MM.1S (cell line): ENCODE measurements at regions not wholly inside any gene's neighbourhood (a gene's known extent, or its start where the extent isn't known, plus 50 kb on each side); places are given as distances from the start of the nearest gene placed in this dataset.

Experiments used
- DNase-seq: peaks from one replicate; pipeline ENCODE4 v3.0.0-alpha.2; 2015
- H2AFZ ChIP-seq: fragments of 300-600 bp; sonication (generic); 2 replicates; pipeline ENCODE4 v1.6.0; 2016; ENCODE audit warnings: antibody characterized with exemption, low read length
- H3F3A ChIP-seq: fragments of 300-600 bp; sonication (generic); 2 replicates; pipeline ENCODE4 v1.6.1; 2016; ENCODE audit warnings: mild to moderate bottlenecking, antibody characterized with exemption, low read length, moderate library complexity, mixed read lengths; ENCODE audit not compliant: insufficient read depth
- H3K27ac ChIP-seq: fragments of 300-600 bp; sonication (generic); 2 replicates; pipeline ENCODE4 v1.5.1; 2016; ENCODE audit warnings: mild to moderate bottlenecking, low read length
- H3K27me3 ChIP-seq: fragments of 300-600 bp; sonication (generic); replicated peaks from 2 replicates; pipeline ENCODE4 v1.6.0; 2016; ENCODE audit warnings: low read length; ENCODE audit not compliant: insufficient read depth
- H3K36me3 ChIP-seq: fragments of 300-600 bp; sonication (generic); replicated peaks from 2 replicates; pipeline ENCODE4 v1.6.1; 2016; ENCODE audit warnings: mild to moderate bottlenecking, low read length, mixed read lengths; ENCODE audit not compliant: insufficient read depth
- H3K4me1 ChIP-seq: fragments of 300-600 bp; sonication (generic); 2 replicates; pipeline ENCODE4 v1.6.1; 2016; ENCODE audit warnings: low read length, mixed read lengths
- H3K4me2 ChIP-seq: fragments of 300-600 bp; sonication (generic); 2 replicates; pipeline ENCODE4 v1.6.0; 2016; ENCODE audit warnings: low read depth, low read length
- H3K4me3 ChIP-seq: fragments of 300-600 bp; sonication (generic); 2 replicates; pipeline ENCODE4 v1.5.1; 2016; ENCODE audit warnings: low read length, mixed read lengths
- H3K79me2 ChIP-seq: fragments of 300-600 bp; sonication (generic); 2 replicates; pipeline ENCODE4 v1.6.1; 2016; ENCODE audit warnings: mixed run types, low read length, mixed read lengths
- H3K9ac ChIP-seq: fragments of 300-600 bp; sonication (generic); 2 replicates; pipeline ENCODE4 v1.6.1; 2016; ENCODE audit warnings: low read length, mixed read lengths
- H3K9me2 ChIP-seq: fragments of 300-600 bp; sonication (generic); replicated peaks from 2 replicates; pipeline ENCODE4 v1.6.1; 2016; ENCODE audit warnings: mild to moderate bottlenecking, low read length, mixed read lengths; ENCODE audit not compliant: insufficient read depth
- H3K9me3 ChIP-seq: fragments of 300-600 bp; sonication (generic); replicated peaks from 2 replicates; pipeline ENCODE4 v1.6.1; 2016; ENCODE audit warnings: mild to moderate bottlenecking, low read length, mixed read lengths; ENCODE audit not compliant: insufficient read depth
- H4K20me1 ChIP-seq: fragments of 300-600 bp; sonication (generic); 2 replicates; pipeline ENCODE4 v1.6.1; 2016; ENCODE audit warnings: mild to moderate bottlenecking, low read length, moderate library complexity, mixed read lengths; ENCODE audit not compliant: insufficient read depth
- CTCF ChIP-seq: fragments of 300-600 bp; sonication (generic); IDR thresholded peaks from 2 replicates; pipeline ENCODE4 v1.5.1; 2016; ENCODE audit warnings: antibody characterized with exemption, low read length, mixed read lengths
- EZH2 ChIP-seq: fragments of 300-600 bp; sonication (generic); optimal IDR thresholded peaks from 2 replicates; pipeline ENCODE3; 2017; ENCODE audit warnings: low read depth, mild to moderate bottlenecking, antibody characterized with exemption, low read length, mixed read lengths
- EZH2phosphoT487 ChIP-seq: fragments of 300-600 bp; sonication (generic); IDR thresholded peaks from 2 replicates; pipeline ENCODE4 v1.6.1; 2018; ENCODE audit warnings: antibody characterized with exemption, low read length

DNA sequence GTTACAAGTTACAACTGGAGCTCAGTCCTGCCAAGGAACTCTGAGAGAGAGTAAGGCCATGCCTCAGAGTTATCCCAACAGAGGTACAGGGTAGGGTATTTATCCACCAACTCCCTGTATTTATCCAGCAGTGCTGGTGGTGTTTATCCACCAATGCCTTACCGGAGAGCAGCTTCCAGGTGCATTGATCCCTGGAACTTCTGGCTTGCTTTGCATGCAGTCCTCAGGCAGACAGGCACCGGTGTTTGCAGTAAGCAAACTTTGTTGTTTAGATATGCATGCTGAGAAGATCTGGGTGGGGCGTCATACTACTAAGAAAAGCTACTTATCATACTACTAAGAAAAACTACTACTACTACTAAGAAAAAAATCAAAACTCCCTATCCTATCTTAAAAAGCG is 92.4 kb downstream of the CYP26A1 start:
- no peak for TF ChIP-seq EZH2phosphoT487
- TF ChIP-seq CTCF = no peak
- no peak for TF ChIP-seq EZH2
- Histone ChIP-seq H3K9ac (no peak overlapping the region), H3K4me3 (no peak overlapping the region)

DNA sequence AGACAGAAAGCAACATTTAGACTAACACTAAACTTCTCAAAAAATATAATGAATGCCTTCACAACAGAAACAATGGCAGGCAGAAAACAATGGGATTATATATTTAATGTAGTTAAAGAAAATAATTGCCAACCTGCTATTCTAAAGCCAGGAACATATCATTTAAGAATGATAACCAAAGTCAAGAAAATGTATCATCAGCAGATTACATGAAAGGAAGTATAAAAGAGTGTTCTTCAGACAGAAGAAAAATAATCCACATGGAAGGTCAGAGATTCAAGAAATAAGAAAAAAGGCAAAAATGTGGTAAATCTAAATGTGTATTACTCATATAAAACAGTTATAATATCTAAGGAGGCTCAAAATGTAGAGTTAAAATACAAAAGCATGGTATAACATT is 98.1 kb downstream of the CYP26A1 start:
- H3K9ac ChIP-seq = no peak overlapping the region
- no peak overlapping the region for H3K27ac ChIP-seq
- H3F3A ChIP-seq = no peaks in the 10 kb centered on the region
- H2AFZ ChIP-seq = no peak overlapping the region
- DNase-seq = no peak
- no peaks in the 10 kb centered on the region for H3K27me3 ChIP-seq
- H3K9me2 ChIP-seq = no peaks in the 10 kb centered on the region
- TF ChIP-seq EZH2phosphoT487 (no peak), EZH2 (no peak), CTCF (no peak)
- H3K4me1 ChIP-seq = no peaks in the 10 kb centered on the region
- H3K36me3 ChIP-seq = no peaks in the 10 kb centered on the region
- no peaks in the 10 kb centered on the region for H3K79me2 ChIP-seq
- H3K4me3 ChIP-seq = no peak overlapping the region
- no peak overlapping the region for H3K4me2 ChIP-seq
- H3K9me3 ChIP-seq = no peaks in the 10 kb centered on the region
- no peaks in the 10 kb centered on the region for H4K20me1 ChIP-seq

More for the DNA sequence above, 92.4 kb downstream of the CYP26A1 start:
- H3K36me3 ChIP-seq = no peaks in the 10 kb centered on the region
- H2AFZ ChIP-seq = no peak overlapping the region
- DNase-seq = no peak
- no peaks in the 10 kb centered on the region for H3K79me2 ChIP-seq
- H3K27me3 ChIP-seq = no peaks in the 10 kb centered on the region
- no peak overlapping the region for H3K27ac ChIP-seq
- no peaks in the 10 kb centered on the region for H3F3A ChIP-seq
- H3K4me1 ChIP-seq = peaks cover 9% of the 10 kb centered on the region
- H3K9me2 ChIP-seq = no peaks in the 10 kb centered on the region
- H4K20me1 ChIP-seq = no peaks in the 10 kb centered on the region
- H3K9me3 ChIP-seq = no peaks in the 10 kb centered on the region
- H3K4me2 ChIP-seq = 0 out of 2 replicates have a peak overlapping the region, but pooled peaks have one; percentile 2

- Histone ChIP-seq H3K27ac (no peak overlapping the region), H3K79me2 (no peaks in the 10 kb centered on the region), H3K4me1 (no peaks in the 10 kb centered on the region), H3K9me2 (no peaks in the 10 kb centered on the region), H2AFZ (no peak overlapping the region), H3K27me3 (no peaks in the 10 kb centered on the region), H3F3A (no peaks in the 10 kb centered on the region), H3K4me2 (no peak overlapping the region), H3K36me3 (no peaks in the 10 kb centered on the region), H3K9me3 (no peaks in the 10 kb centered on the region), H4K20me1 (no peaks in the 10 kb centered on the region), H3K4me3 (no peak overlapping the region), H3K9ac (no peak overlapping the region)
- TF ChIP-seq EZH2phosphoT487 (no peak), CTCF (no peak), EZH2 (no peak)
- DNase-seq = no peak
Observed at GRCh38 chr10:93173967-93174845, 100.5 kb downstream of the CYP26A1 start.
